ENCODE measurements at regions not wholly inside any gene's neighbourhood (a gene's known extent, or its start where the extent isn't known, plus 50 kb on each side); places are given as distances from the start of the nearest gene placed in this dataset.

- TF ChIP-seq SNIP1 (IDR thresholded peaks at IDR 0.05; ENCODE audit: low read depth): no peak
- TF ChIP-seq, protein P1, sequence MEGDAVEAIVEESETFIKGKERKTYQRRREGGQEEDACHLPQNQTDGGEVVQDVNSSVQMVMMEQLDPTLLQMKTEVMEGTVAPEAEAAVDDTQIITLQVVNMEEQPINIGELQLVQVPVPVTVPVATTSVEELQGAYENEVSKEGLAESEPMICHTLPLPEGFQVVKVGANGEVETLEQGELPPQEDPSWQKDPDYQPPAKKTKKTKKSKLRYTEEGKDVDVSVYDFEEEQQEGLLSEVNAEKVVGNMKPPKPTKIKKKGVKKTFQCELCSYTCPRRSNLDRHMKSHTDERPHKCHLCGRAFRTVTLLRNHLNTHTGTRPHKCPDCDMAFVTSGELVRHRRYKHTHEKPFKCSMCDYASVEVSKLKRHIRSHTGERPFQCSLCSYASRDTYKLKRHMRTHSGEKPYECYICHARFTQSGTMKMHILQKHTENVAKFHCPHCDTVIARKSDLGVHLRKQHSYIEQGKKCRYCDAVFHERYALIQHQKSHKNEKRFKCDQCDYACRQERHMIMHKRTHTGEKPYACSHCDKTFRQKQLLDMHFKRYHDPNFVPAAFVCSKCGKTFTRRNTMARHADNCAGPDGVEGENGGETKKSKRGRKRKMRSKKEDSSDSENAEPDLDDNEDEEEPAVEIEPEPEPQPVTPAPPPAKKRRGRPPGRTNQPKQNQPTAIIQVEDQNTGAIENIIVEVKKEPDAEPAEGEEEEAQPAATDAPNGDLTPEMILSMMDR (IDR thresholded peaks at IDR 0.05 in 2 of 3, conservative IDR thresholded peaks at IDR 0.05 in 1 of 3; ENCODE audit: insufficient read depth in 2 of 3, low read depth in 1 of 3, low read length in 3 of 3): no peak
- no peak for TF ChIP-seq JUNB (CRISPR knock-in tag; conservative IDR thresholded peaks at IDR 0.05)
- no peak for TF ChIP-seq BHLHE40 (IDR thresholded peaks at IDR 0.05; ENCODE audit: low read length)
- TF ChIP-seq RBM25 (IDR thresholded peaks at IDR 0.05; ENCODE audit: low read depth, low read length, severe bottlenecking): no peak
- TF ChIP-seq, protein P2, sequence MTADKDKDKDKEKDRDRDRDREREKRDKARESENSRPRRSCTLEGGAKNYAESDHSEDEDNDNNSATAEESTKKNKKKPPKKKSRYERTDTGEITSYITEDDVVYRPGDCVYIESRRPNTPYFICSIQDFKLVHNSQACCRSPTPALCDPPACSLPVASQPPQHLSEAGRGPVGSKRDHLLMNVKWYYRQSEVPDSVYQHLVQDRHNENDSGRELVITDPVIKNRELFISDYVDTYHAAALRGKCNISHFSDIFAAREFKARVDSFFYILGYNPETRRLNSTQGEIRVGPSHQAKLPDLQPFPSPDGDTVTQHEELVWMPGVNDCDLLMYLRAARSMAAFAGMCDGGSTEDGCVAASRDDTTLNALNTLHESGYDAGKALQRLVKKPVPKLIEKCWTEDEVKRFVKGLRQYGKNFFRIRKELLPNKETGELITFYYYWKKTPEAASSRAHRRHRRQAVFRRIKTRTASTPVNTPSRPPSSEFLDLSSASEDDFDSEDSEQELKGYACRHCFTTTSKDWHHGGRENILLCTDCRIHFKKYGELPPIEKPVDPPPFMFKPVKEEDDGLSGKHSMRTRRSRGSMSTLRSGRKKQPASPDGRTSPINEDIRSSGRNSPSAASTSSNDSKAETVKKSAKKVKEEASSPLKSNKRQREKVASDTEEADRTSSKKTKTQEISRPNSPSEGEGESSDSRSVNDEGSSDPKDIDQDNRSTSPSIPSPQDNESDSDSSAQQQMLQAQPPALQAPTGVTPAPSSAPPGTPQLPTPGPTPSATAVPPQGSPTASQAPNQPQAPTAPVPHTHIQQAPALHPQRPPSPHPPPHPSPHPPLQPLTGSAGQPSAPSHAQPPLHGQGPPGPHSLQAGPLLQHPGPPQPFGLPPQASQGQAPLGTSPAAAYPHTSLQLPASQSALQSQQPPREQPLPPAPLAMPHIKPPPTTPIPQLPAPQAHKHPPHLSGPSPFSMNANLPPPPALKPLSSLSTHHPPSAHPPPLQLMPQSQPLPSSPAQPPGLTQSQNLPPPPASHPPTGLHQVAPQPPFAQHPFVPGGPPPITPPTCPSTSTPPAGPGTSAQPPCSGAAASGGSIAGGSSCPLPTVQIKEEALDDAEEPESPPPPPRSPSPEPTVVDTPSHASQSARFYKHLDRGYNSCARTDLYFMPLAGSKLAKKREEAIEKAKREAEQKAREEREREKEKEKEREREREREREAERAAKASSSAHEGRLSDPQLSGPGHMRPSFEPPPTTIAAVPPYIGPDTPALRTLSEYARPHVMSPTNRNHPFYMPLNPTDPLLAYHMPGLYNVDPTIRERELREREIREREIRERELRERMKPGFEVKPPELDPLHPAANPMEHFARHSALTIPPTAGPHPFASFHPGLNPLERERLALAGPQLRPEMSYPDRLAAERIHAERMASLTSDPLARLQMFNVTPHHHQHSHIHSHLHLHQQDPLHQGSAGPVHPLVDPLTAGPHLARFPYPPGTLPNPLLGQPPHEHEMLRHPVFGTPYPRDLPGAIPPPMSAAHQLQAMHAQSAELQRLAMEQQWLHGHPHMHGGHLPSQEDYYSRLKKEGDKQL (CRISPR knock-in tag; IDR thresholded peaks at IDR 0.05; ENCODE audit: borderline replicate concordance): no peak
- no peak for TF ChIP-seq POLR2A (conservative IDR thresholded peaks at IDR 0.05)
- no peak for TF ChIP-seq POLR2AphosphoS5 (IDR thresholded peaks at IDR 0.05; ENCODE audit: control insufficient read depth, insufficient read depth, low read depth, low read length)
- TF ChIP-seq, protein P3, sequence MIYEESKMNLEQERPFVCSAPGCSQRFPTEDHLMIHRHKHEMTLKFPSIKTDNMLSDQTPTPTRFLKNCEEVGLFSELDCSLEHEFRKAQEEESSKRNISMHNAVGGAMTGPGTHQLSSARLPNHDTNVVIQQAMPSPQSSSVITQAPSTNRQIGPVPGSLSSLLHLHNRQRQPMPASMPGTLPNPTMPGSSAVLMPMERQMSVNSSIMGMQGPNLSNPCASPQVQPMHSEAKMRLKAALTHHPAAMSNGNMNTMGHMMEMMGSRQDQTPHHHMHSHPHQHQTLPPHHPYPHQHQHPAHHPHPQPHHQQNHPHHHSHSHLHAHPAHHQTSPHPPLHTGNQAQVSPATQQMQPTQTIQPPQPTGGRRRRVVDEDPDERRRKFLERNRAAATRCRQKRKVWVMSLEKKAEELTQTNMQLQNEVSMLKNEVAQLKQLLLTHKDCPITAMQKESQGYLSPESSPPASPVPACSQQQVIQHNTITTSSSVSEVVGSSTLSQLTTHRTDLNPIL (CRISPR knock-in tag; IDR thresholded peaks at IDR 0.05): no peak
Observed at GRCh38 chr13:108408672-108409071, 139.2 kb downstream of the TNFSF13B start.

All from K562 (cell line).